CD4-positive, alpha-beta T cell (primary cell): ENCODE measurements at regions not wholly inside any gene's neighbourhood (a gene's known extent, or its start where the extent isn't known, plus 50 kb on each side); places are given as distances from the start of the nearest gene placed in this dataset.

ENCODE experiments used
- ATAC-seq: fragments of 200-7000 bp; cut with Tn5 transposase; one replicate; pipeline ENCODE4 v1.10.0; 2022; ENCODE audit warnings: mild to moderate bottlenecking; ENCODE audit not compliant: poor library complexity
- CTCF ChIA-PET: fragments of 350-600 bp; sonication (Branson Sonifier 250); formaldehyde crosslinking; loops from one replicate; lab custom pipeline; 2021; ENCODE audit warnings: antibody characterized with exemption, inconsistent platforms; lab: Charles Lee
- POLR2A ChIA-PET: fragments of 350-600 bp; sonication (Branson Sonifier 250); formaldehyde crosslinking; loops from one replicate; lab custom pipeline; 2021; ENCODE audit warnings: antibody characterized with exemption, inconsistent platforms; lab: Charles Lee
- DNase-seq, 14 experiments: peaks; one replicate each; pipeline ENCODE4 v3.0.0-alpha.2; 2013 to 2020; ENCODE audit warnings: mixed read lengths in 2 of 14
- H3K27ac ChIP-seq, 2 donors: one replicate each; pipeline versions ENCODE4 v1.5.1 to v1.7.0; 2013; ENCODE audit warnings: low read length in 2 of 2, low read depth in 1 of 2, mild to moderate bottlenecking in 1 of 2
- H3K27me3 ChIP-seq, 2 experiments: 1 replicate in 1 of 2; 2 replicates in 1 of 2; pipeline versions ENCODE4 v1.6.1 to v1.7.0; 2013; ENCODE audit warnings: low read length in 2 of 2, control low read depth in 1 of 2, mild to moderate bottlenecking in 1 of 2, moderate library complexity in 1 of 2; ENCODE audit not compliant: insufficient read depth in 2 of 2, control insufficient read depth in 1 of 2
- H3K36me3 ChIP-seq: one replicate; pipeline ENCODE4 v1.6.1; 2013; ENCODE audit warnings: low read length, control low read depth; ENCODE audit not compliant: insufficient read depth
- H3K4me1 ChIP-seq: one replicate; pipeline ENCODE4 v1.6.1; 2013; ENCODE audit warnings: low read length, control low read depth; ENCODE audit not compliant: insufficient read depth
- H3K4me3 ChIP-seq: one replicate; pipeline ENCODE4 v1.5.1; 2013; ENCODE audit warnings: mild to moderate bottlenecking, low read length, moderate library complexity
- H3K9me3 ChIP-seq, 2 experiments: 1 replicate in 1 of 2; 2 replicates in 1 of 2; pipeline versions ENCODE4 v1.6.1 to v1.7.0; 2013; ENCODE audit warnings: low read length in 2 of 2, mild to moderate bottlenecking in 2 of 2, control low read depth in 1 of 2, moderate library complexity in 1 of 2; ENCODE audit not compliant: control insufficient read depth in 1 of 2, insufficient read depth in 1 of 2
- H3K27ac Mint-ChIP-seq: one replicate; pipeline ENCODE4 v1.8.0; 2020; ENCODE audit warnings: mixed read lengths
- H3K27me3 Mint-ChIP-seq: one replicate; pipeline ENCODE4 v1.8.0; 2021; ENCODE audit warnings: mixed read lengths
- H3K36me3 Mint-ChIP-seq: one replicate; pipeline ENCODE4 v1.8.0; 2021; ENCODE audit warnings: low read depth, mixed read lengths
- H3K4me1 Mint-ChIP-seq: one replicate; pipeline ENCODE4 v1.8.0; 2021; ENCODE audit warnings: low read depth, mixed read lengths
- H3K4me3 Mint-ChIP-seq: one replicate; pipeline ENCODE4 v1.8.0; 2020; ENCODE audit warnings: mild to moderate bottlenecking, mixed read lengths
- H3K9me3 Mint-ChIP-seq: one replicate; pipeline ENCODE4 v1.8.0; 2020; ENCODE audit warnings: mixed read lengths
- intact Hi-C, 2 experiments: fragments of 100-400 bp; cut with DNase I in 1 of 2; cut with micrococcal nuclease in 1 of 2; formaldehyde crosslinking; loops; one replicate each; pipeline versions ENCODE4 v1.15.1 to v1.9.0; 2023 to 2025; cut with DNase I, micrococcal nuclease
- TF ChIP-seq, protein P1 (sequence below): fragments of 200-600 bp; IDR thresholded peaks from one replicate; pipeline ENCODE4 v1.8.0; 2022; ENCODE audit warnings: antibody characterized with exemption, mild to moderate bottlenecking

- CTCF ChIA-PET, result no interaction called here
- Histone ChIP-seq H3K9me3 (no peaks in the 10 kb centered on the region), H3K36me3 (no peaks in the 10 kb centered on the region), H3K27ac (no peak overlapping the region), H3K4me1 (no peaks in the 10 kb centered on the region), H3K4me3 (no peak overlapping the region), H3K27me3 (no peaks in the 10 kb centered on the region)
- Mint-ChIP-seq H3K4me1 (no peaks in the 10 kb centered on the region), H3K27ac (no peak overlapping the region), H3K36me3 (no peaks in the 10 kb centered on the region), H3K9me3 (no peaks in the 10 kb centered on the region), H3K4me3 (no peak overlapping the region), H3K27me3 (no peaks in the 10 kb centered on the region)
- ATAC-seq (no peak), DNase-seq (no peak)
- TF ChIP-seq, protein P1, sequence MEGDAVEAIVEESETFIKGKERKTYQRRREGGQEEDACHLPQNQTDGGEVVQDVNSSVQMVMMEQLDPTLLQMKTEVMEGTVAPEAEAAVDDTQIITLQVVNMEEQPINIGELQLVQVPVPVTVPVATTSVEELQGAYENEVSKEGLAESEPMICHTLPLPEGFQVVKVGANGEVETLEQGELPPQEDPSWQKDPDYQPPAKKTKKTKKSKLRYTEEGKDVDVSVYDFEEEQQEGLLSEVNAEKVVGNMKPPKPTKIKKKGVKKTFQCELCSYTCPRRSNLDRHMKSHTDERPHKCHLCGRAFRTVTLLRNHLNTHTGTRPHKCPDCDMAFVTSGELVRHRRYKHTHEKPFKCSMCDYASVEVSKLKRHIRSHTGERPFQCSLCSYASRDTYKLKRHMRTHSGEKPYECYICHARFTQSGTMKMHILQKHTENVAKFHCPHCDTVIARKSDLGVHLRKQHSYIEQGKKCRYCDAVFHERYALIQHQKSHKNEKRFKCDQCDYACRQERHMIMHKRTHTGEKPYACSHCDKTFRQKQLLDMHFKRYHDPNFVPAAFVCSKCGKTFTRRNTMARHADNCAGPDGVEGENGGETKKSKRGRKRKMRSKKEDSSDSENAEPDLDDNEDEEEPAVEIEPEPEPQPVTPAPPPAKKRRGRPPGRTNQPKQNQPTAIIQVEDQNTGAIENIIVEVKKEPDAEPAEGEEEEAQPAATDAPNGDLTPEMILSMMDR, result no peak
- POLR2A ChIA-PET, result no interaction called here
- intact Hi-C loops, result no loop called here
Measured at GRCh38 chr12:24425601-24425970, 476.1 kb upstream of the SOX5 start.

DNA sequence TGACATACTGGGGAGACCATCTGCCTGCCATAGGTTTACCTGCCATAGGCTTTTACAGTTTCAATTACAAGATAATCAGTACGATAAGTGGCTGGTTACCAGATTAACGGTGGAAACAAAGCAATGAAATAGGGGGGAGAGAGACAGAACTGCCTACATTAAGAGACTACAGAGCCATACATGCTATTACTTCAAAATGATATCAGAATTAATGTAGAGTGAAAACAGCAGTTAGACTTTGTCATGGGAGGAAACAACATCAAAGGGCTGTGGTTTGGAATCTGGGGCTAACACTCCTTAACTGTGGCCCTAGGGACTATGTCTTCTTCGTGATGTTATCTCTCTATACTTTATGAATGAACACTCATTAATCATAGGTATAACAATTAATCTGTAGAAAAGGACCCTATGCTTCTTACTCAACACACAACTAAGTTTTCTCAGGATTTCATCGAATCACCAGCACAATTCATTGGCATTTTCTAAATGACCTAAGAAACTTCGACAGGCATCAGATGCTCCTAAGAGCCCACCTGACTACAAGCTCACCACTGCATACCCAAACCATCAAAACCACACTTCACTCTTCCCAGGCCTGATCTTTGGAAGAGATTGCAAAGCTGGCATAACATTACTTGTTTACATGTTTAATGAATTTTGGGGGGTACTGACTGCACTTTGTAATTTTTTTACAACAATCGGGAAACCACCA lies 475.6 kb upstream of the SOX5 start:
- ATAC-seq, result no peak

DNA sequence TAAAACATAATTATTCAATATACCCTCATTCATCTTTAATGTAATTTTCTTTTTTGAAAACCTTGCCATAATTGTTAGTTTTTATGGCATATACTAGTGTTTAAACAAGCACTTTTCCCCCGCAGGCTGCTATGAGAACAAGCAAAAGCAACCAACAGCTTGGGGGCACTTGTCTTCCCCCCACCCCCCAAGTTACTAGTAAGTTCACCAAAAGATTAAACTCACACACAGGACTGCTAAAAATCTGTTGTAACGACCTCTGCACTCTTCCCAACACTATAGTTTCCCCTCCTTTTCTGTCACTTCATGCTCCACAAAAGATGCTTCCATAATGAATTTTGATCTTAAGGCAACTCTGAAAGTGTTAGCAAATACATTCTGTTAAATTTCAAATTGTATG lies 474.9 kb upstream of the SOX5 start:
- ChIA-PET CTCF (no interaction called here), POLR2A (no interaction called here)
- H3K4me3 ChIP-seq, result no peak overlapping the region
- intact Hi-C loops, result no loop called here
- TF ChIP-seq, protein P1, result no peak
- H3K9me3 ChIP-seq, result no peaks in the 10 kb centered on the region
- Mint-ChIP-seq H3K27ac (no peak overlapping the region), H3K27me3 (no peaks in the 10 kb centered on the region), H3K9me3 (no peaks in the 10 kb centered on the region), H3K4me3 (no peak overlapping the region), H3K36me3 (no peaks in the 10 kb centered on the region), H3K4me1 (no peaks in the 10 kb centered on the region)
- no peaks in the 10 kb centered on the region for H3K4me1 ChIP-seq
- ATAC-seq (no peak), DNase-seq (no peak)
- H3K36me3 ChIP-seq, result no peaks in the 10 kb centered on the region
- H3K27me3 ChIP-seq, result no peaks in the 10 kb centered on the region
- no peak overlapping the region for H3K27ac ChIP-seq

More for the DNA sequence above, 475.6 kb upstream of the SOX5 start:
- Histone ChIP-seq H3K4me3 (no peak overlapping the region), H3K27ac (no peak overlapping the region), H3K27me3 (no peaks in the 10 kb centered on the region), H3K9me3 (no peaks in the 10 kb centered on the region), H3K4me1 (no peaks in the 10 kb centered on the region), H3K36me3 (no peaks in the 10 kb centered on the region)
- H3K36me3 Mint-ChIP-seq, result no peaks in the 10 kb centered on the region
- no peaks in the 10 kb centered on the region for H3K4me1 Mint-ChIP-seq
- intact Hi-C loops, result no loop called here
- H3K27ac Mint-ChIP-seq, result no peak overlapping the region
- TF ChIP-seq, protein P1, result no peak
- no peak overlapping the region for H3K4me3 Mint-ChIP-seq
- no peaks in the 10 kb centered on the region for H3K27me3 Mint-ChIP-seq
- CTCF ChIA-PET, result no interaction called here
- no peaks in the 10 kb centered on the region for H3K9me3 Mint-ChIP-seq
- DNase-seq, result no peak
- POLR2A ChIA-PET, result no interaction called here
